ENCODE measurements at regions not wholly inside any gene's neighbourhood (a gene's known extent, or its start where the extent isn't known, plus 50 kb on each side); places are given as distances from the start of the nearest gene placed in this dataset.

GRCh38 chr6:77354581-77354980, 108.7 kb downstream of the HTR1B start:
- no peak for DNase-seq (ENCODE audit: low read depth)
- in situ Hi-C loops (cut with HindIII; ENCODE audit: low sequenced_read_pairs) = no loop called here
- no peak overlapping the region for H3K4me3 ChIP-seq (ENCODE audit: low read depth, low read length)
- TF ChIP-seq, protein P1, sequence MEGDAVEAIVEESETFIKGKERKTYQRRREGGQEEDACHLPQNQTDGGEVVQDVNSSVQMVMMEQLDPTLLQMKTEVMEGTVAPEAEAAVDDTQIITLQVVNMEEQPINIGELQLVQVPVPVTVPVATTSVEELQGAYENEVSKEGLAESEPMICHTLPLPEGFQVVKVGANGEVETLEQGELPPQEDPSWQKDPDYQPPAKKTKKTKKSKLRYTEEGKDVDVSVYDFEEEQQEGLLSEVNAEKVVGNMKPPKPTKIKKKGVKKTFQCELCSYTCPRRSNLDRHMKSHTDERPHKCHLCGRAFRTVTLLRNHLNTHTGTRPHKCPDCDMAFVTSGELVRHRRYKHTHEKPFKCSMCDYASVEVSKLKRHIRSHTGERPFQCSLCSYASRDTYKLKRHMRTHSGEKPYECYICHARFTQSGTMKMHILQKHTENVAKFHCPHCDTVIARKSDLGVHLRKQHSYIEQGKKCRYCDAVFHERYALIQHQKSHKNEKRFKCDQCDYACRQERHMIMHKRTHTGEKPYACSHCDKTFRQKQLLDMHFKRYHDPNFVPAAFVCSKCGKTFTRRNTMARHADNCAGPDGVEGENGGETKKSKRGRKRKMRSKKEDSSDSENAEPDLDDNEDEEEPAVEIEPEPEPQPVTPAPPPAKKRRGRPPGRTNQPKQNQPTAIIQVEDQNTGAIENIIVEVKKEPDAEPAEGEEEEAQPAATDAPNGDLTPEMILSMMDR (IDR thresholded peaks at IDR 0.05; ENCODE audit: low read depth, low read length, missing control alignments) = no peak

DNA sequence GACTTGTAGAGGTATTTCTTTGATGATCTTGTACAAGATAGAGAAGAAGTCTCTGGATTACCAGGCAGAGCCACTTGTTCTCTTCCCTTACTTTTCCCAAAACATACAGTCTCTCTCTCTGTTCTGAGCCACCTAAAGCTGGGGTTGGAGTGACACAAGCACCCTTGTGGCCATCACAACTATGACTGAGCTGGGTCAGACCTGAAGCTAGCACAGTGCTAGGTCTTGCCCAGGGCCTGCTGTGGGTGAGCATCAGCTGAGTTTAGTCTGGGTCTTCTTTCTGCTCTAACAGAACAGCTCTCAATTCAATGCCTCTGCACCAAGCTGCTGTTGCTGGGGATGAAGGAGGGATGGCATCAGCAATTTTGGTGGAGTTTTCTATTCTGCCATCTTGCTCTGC, 110.2 kb downstream of the HTR1B start:
- in situ Hi-C loops (cut with HindIII; ENCODE audit: low sequenced_read_pairs) = no loop called here
- TF ChIP-seq, protein P1 (IDR thresholded peaks at IDR 0.05; ENCODE audit: low read depth, low read length, missing control alignments) = no peak
- no peak overlapping the region for H3K4me3 ChIP-seq (ENCODE audit: low read depth, low read length)
- no peak for DNase-seq (ENCODE audit: low read depth)

DNA sequence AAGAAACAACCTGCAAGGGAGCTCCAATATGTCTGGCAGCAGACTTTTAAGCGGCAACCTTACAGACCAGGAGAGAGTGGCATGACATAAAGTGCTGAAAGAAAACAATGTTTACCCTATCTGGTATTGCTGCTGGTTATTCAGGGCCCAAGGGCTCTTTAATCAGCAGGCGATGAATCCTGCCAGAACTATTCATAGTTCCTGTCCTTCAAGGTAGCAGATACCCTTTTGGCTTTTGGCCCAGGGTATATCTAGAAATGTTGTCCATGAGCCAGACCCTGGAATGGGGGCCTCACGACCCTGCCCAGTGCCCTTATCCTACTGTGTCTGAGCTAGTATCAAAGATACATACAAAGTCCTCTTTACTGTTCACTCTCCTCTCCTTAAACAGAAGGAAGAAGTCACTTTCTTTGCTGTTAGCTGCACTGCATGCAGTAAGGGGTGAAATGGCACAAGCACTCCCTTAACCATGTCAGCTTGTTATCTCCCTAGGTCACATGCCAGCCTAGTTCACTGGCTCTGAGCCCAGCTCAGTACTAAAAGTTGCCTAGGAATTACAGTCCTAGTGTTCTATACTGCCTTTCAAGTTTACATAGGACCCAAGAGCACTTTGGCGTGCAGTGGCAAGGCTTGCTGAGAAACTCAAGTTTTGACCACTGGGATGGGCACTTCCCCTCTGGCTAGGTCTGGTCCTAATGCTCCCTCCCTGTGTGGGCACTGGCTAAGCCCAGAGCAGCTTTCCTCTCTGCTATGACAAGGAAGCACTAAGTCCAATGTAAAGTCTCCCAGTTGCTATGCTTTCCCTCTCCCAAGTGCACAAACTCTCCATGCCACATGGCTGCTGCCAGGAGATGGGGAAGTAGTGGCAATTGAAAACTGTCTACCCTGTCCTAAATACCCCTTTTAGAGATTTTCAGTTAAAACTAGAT, 122.0 kb downstream of the HTR1B start:
- in situ Hi-C loops (cut with HindIII; ENCODE audit: low sequenced_read_pairs) = no loop called here
- TF ChIP-seq, protein P1 (IDR thresholded peaks at IDR 0.05; ENCODE audit: low read depth, low read length, missing control alignments) = no peak
- no peak for DNase-seq (ENCODE audit: low read depth)
- H3K4me3 ChIP-seq (ENCODE audit: low read depth, low read length) = no peak overlapping the region

- TF ChIP-seq, protein P1 (IDR thresholded peaks at IDR 0.05; ENCODE audit: low read depth, low read length, missing control alignments) = no peak
- DNase-seq (ENCODE audit: low read depth) = no peak
- H3K4me3 ChIP-seq (ENCODE audit: low read depth, low read length) = no peak overlapping the region
- in situ Hi-C loops (cut with HindIII; ENCODE audit: low sequenced_read_pairs) = no loop called here
Measured at GRCh38 chr6:77340331-77340730, 123.0 kb downstream of the HTR1B start.

DNA sequence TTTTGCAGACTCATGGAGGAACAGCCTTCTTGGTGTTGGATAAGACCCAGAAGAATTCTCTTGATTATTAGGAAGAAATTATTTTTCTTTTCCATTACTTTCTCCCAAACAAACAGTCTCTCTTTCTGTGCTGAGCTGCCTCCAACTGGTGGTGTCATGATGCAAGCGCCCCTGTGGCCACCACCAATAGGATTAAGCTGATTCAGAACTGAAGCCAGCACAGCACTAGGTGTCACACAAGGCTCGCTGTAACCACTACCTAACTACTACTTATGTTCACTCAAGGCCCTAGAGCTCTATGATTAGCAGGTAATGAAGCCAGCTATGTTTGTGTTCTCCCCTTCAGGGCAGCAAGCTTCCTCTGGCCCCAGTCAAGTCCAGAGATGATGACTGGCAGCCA, 123.4 kb downstream of the HTR1B start:
- no peak for DNase-seq (ENCODE audit: low read depth)
- no peak overlapping the region for H3K4me3 ChIP-seq (ENCODE audit: low read depth, low read length)
- TF ChIP-seq, protein P1 (IDR thresholded peaks at IDR 0.05; ENCODE audit: low read depth, low read length, missing control alignments) = no peak
- in situ Hi-C loops (cut with HindIII; ENCODE audit: low sequenced_read_pairs) = no loop called here

DNA sequence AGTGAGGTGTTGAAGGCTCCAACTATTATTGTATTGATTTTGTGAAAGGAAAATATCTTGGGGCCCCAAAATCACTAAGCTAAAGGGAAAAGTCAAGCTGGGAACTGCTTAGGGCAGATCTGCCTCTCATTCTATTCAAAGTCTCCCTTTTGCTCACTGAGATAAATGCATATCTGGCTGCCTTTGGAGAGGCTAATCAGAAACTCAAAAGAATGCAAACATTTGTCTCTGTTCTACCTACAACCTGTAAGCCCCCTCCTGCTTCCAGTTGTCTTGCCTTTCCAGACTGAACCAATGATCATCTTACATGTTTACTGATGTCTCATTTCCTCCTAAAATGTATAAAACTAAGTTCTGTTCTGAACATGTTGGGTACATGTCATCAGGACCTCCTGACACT, 125.9 kb downstream of the HTR1B start:
- no peak overlapping the region for H3K4me3 ChIP-seq (ENCODE audit: low read depth, low read length)
- in situ Hi-C loops (cut with HindIII; ENCODE audit: low sequenced_read_pairs) = no loop called here
- TF ChIP-seq, protein P1 (IDR thresholded peaks at IDR 0.05; ENCODE audit: low read depth, low read length, missing control alignments) = no peak
- no peak for DNase-seq (ENCODE audit: low read depth)

All from astrocyte of the cerebellum (primary cell).